GM19468 (cell line): ENCODE measurements at regions not wholly inside any gene's neighbourhood (a gene's known extent, or its start where the extent isn't known, plus 50 kb on each side); places are given as distances from the start of the nearest gene placed in this dataset.
"Not testable (repeated sequence)": the region's sequence is repeated elsewhere in the genome, so short reads cannot be mapped to it uniquely, and the experiment has no call there.

Source experiments
- ATAC-seq: cut with Tn5 transposase; IDR thresholded peaks from one replicate; pipeline ENCODE4 v1.9.1; 2021; ENCODE audit warnings: mild to moderate bottlenecking, moderate library complexity, moderate number of reproducible peaks; ENCODE audit not compliant: unreplicated experiment; ENCODE audit errors: extremely low read depth

DNA sequence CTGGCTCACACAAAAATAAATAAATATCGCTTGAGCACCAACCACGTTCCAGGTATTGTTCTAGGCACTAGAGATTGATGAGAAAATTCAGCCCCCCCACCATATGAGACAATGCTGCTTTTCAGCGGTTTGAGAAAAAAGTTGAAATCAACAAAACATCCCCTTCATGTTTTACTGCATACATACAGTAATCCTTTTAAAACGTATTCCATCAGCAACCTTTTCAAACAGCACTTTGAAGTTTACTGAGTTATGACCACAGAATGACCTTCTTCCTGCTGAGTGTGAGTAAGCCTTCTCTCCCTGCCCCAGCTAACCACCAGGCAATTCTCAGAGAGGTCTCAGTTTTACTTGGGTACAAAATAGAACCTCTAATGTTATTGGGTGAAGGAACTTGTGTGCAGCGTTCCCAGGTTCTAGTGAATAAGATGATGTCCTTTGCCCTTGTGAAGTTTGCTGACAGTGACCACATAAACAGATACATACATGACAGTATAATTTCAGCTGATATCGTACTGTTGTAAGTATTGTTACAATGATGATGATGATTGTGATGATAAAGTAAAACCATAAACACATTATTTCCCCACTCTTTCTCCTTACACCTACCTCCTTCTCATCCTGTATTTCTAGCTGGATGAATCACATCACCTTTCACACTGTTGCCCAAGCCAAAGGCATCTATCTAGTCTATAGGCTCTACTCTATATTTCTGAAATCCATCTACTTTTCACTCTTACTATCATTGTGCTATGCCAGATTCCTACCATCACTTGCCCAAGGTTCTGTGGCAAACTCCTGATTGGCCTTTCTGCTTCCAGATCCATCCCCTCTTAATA is 124.4 kb upstream of the KRR1 start:
- no peak for ATAC-seq

- ATAC-seq = no peak
Measured at GRCh38 chr12:75634244-75635222, 123.1 kb upstream of the KRR1 start.

DNA sequence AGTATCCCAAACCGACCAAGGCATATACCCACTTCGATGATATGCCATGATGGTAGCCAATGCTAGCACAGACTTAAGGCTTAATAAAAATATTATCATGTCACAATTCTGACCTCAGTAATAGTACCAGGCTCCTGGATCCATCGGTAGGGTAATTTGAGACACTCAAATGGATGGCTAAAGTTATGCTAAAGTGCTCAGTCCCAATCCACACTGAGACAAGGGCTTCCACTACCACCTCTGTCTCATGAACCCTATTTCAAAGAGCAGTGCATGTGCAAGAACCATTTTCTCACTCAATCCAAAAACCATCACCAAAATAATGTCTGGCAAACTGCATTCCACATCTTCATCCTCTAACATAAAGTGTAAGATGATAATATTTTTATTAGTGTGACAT is 122.4 kb upstream of the KRR1 start:
- ATAC-seq = no peak

DNA sequence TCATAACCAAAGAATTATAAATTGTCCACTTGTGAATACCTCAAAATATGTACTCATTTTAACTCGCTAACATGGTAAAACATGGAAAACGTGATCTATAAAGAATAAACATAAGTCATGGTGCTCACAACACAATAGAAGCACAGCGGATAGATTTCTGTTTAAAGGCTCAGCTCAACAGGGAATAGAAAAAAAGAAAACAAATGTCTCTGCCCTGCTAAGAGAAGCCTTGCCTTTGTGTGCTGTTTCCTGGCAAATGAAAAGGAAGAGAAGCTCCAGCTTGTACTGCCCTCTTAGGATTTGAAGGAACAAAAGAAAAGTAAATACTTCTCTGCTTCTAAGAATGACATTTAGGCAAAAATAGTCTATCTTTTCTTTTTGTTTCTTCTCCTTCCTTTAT is 121.0 kb upstream of the KRR1 start:
- no peak for ATAC-seq

- no peak for ATAC-seq
Measured at GRCh38 chr12:75631831-75632230, 120.4 kb upstream of the KRR1 start.

DNA sequence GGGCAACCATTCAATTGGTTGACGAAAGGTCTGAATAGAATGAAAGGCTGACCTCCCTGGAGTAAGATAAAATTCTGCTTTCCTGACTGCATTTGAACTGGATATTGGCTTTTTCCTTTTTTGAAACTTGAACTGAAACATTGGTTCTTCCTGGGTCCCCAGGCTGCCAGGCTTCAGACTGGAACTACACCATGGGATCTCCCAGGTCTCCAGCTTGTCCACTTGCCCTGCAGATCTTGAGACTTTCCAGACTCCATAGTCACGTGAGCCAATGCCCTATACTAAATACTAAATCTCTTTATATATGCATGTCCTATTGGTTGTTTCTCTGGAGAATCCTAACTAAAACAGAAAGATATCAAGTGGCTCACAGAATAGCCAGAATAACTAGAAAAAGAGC is 118.7 kb upstream of the KRR1 start:
- ATAC-seq = no peak

- ATAC-seq = no peak
Measured at GRCh38 chr12:75628916-75629315, 117.5 kb upstream of the KRR1 start.

GRCh38 chr12:75628511-75628910 is 117.1 kb upstream of the KRR1 start:
- ATAC-seq = no peak

GRCh38 chr12:75623631-75624154 is 112.3 kb upstream of the KRR1 start:
- no peak for ATAC-seq

DNA sequence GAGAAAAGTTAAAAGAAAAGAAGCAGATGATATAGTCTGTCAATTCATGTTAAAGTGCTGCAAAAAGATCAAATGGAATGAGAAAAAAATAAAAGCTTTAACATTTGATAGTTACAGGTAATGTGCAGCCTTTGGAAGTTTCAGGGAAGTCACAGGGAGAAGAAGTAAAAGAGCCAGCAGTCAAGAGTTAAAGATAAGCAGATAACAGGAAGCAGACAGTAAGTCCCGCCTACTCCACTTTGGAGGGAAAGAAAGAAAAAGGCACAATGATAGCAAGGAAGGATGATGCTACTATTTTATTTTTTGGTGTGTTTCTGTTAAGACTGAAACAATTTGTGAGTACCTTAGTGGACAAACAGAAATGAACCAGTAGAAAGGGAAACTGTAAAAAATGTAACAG is 111.1 kb upstream of the KRR1 start:
- ATAC-seq = no peak

DNA sequence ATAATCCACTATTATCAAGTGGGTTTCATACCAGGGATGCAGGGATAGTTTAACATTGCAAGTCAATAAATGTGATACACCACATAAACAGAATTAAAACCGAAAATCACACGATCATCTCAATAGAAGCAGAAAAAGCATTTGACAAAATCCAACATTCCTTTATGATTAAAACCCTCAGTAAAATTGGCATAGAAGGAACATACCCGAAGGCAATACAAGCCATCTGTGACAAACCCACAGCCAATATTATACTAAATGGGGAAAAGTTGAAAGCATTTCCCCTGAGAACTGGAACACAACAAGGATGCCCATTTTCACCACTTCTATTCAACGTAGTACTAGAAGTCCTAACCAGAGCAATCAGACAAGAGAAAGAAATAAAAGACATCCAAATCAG is 103.0 kb upstream of the KRR1 start:
- not testable (repeated sequence) for ATAC-seq

DNA sequence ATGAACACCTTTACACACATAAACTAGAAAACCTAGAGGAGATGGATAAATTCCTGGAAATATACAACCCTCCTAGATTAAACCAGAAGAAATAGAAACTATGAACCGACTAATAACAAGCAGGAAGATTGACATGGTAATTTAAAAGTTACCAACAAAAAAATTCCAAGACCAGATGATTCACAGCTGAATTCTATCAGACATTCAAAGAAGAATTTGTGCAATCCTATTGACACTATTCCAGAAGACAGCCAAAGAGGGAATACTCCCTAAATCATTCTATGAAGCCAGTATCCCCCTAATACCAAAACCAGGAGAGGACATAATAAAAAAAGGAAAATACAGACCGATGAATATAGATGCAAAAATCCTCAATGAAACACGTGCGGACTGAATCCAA is 102.6 kb upstream of the KRR1 start:
- ATAC-seq = no peak

DNA sequence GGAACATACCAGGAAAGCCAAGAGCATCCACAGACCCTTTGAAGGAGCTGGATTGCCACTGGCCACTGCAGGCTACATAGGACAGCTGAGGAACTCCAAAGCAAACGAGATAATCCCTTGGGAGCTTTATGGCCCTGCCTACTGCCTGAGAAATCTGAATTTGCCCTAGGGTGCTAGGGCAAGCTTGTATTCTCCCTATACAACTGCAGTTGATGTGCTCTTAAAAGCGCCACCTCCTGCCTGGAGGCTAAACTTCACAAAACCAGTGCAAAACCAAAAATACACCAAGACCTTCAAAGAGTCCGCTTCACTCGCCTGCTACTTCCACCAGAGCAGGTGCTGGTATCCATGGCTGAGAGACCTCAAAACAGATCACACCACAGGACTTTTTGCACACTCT is 99.6 kb upstream of the KRR1 start:
- no peak for ATAC-seq

- ATAC-seq = no peak
Measured at GRCh38 chr12:75606956-75607355, 95.5 kb upstream of the KRR1 start.

DNA sequence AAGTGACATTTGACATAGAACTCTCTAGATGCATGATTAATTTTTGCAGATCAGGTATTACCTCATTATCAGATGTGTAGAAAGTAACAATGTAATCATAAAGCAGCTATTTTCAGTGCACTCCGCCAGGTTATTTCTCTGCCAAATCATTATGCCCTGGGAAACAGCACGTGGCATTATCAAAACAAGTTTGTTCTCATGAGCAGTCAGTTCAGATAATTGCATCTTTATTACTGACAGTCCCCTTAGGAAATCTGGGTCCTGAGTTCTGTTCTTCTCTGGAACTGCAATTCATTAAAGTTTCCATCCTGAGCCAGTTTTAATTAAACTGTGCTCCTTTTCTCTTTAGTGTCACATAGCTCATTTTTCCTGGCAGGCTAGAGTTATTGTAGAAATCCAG is 94.7 kb upstream of the KRR1 start:
- ATAC-seq = no peak

- no peak for ATAC-seq
Measured at GRCh38 chr12:75603475-75603874, 92.1 kb upstream of the KRR1 start.

GRCh38 chr12:75602106-75602505 is 90.7 kb upstream of the KRR1 start:
- ATAC-seq = no peak

DNA sequence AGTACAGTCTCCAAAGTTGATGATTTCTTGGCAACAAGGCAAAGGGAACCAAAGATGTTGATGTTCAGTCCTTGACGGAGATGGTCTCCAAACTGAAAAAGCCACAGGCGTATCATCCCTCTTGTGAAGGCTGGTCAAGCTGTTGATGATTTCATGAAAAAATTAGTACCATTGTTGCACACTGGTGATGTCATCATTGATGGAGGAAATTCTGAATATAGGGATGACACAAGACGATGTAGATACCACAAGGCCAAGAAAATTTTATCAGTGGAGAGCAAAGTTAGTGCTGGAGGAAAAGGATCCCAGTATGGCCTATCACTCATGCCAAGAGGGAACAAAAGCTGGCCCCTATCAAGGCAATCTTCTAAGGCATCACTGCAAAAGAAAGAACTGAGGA is 88.7 kb upstream of the KRR1 start:
- ATAC-seq = no peak

DNA sequence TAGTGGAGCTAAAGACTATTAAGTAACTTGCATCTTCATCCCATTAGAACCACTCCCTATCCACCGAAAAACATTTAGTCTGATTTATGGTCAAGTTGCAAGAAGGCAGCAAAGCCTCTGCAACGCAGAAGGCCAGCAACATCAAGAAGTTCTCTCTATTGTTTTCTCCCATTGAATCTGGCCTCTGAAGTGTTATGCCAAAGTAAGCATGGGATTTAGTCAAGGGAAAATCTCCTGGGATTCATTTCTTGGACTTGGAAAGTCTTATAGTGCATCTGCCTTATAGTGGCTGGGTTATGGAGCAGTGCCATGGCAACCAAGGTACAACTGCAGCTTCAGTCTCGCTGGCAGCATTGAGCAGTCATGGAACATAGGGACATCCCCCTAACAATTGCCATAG is 87.7 kb upstream of the KRR1 start:
- ATAC-seq = no peak

DNA sequence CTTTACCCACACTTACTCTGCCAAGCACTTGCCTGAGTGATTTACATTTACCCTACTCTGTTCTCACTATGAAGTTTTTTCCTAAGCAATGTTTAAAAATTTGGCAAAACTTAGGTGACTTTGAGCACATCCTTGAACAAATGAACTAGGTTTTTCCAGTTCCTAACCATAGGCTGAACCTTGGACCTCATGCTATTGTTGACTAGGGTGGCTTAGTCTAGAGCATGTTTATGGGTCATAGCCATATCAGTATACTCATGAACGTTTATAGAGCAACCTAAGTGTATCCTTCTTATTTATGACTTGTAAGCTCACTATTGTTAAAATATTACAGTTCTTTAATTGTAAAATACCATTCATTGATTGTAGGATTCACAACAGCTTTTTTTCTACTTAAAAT is 85.0 kb upstream of the KRR1 start:
- no peak for ATAC-seq
